Umbilical cord (tissue), 1 donor: ENCODE measurements at regions not wholly inside any gene's neighbourhood (a gene's known extent, or its start where the extent isn't known, plus 50 kb on each side); places are given as distances from the start of the nearest gene placed in this dataset.
"Not testable (repeated sequence)": the region's sequence is repeated elsewhere in the genome, so short reads cannot be mapped to it uniquely, and the experiment has no call there.

ENCODE experiments used
- DNase-seq: peaks from one replicate; pipeline ENCODE4 v3.0.0-alpha.2; 2015; ENCODE audit warnings: low spot score

DNA sequence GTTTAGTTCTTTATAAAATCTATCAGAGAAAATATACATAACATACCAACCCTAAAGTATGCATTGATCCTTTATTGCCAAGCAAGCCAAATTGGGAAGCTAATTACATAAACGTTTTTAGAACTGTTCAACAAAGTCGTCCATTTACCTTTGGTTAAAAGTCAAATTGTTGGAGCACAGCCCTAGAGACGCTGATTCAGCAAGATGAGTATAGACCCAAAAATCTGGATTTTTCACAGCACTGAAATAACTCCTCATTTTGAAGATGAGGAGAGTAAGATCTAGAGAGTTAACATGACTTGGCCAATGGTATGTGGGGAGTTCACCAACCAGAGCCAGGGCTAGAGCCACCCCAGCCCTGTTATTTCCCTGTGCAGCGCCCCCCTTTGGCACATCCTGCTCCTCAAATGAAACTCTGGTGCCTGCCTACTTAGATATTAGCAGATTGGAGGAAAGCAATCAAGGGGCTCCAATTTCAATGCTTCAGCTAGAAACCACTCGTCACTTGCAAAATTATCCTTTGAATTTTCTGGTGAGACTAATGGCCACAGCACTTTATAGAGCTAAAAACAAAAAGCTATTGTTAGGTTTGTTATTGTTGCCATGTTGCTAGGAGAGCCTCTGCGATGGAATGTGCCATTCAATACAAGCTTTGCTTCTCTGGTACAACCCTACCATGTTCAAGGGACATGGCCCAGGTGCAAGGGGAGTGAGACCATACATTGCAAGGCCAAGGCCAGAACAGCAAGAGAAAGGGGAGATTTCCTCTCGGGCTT is 132.6 kb upstream of the ZEB1 start:
- DNase-seq = no peak

DNA sequence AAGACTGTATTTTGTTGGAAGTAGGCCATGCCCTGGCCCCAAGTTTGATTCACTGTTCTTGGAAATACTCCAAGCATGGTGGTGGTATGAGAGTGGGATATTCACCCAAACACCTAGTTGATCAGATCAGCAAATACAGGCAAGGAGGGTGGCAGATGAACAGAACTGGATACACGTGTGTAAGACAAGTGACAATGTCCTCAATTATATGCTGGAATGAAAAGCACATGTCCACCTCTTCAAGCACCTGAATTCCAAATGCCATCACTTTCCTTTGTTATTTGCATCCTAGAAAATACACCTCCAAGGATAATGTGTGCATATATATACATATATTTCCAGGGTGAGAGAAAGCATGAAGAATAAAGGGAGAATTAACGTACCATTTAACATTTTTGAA is 131.8 kb upstream of the ZEB1 start:
- DNase-seq = no peak

DNA sequence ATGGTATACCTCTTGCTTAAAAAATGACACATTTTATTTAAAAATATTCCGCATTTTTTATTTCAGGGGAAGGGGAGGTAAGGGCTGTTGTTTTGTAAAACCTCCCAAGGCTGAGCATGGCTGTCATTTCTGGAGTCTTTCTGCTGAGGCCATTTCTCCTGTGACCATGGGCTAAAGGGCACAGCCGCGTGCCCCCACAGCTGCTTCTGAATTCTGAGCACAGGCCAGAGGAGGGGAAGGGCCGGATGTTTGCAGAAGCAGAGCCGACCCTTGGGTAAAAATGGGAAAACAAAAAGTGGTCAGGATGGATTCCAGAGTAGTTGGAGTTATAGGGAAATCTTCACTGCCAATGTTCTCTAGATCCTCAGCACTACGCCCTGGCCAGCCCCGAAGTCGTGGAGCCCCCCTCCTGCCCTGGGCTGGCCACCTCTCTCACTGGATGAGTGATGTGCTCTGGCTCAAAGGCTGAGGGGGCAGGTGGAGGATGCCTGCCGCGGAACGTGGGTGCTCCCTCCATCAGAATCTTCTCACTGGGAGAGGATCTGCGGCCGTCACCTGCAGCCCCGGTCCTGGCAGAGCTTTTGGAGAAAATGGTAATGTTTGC is 131.3 kb upstream of the ZEB1 start:
- no peak for DNase-seq

DNA sequence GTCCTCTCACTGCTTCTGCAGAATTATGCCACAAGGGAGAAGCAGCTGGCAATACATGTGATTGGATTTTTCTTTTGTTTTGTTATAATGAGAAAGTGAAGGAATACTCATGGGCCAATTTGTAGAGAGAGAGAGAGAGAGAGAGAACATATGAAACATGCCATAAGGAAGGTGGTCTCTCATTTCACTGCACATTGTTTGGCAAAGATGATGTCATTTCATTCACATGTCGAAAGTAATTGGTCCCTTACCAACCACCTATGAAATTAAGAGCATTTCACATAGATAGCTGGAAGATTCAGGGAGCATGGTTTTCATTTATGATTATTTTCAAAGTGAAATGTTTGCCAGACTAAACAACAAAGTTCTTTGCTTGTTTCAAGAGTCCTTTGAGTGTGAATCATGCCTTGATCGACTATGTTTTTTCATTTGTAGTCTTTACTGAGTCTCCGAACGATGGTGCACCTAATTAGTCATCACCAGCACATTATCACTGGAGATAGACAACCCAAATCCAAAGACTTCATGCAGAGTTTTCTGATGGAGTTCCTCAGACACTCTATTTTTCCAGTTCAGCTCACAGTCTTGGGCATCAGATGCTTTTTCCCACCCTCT is 130.1 kb upstream of the ZEB1 start:
- DNase-seq = no peak

DNA sequence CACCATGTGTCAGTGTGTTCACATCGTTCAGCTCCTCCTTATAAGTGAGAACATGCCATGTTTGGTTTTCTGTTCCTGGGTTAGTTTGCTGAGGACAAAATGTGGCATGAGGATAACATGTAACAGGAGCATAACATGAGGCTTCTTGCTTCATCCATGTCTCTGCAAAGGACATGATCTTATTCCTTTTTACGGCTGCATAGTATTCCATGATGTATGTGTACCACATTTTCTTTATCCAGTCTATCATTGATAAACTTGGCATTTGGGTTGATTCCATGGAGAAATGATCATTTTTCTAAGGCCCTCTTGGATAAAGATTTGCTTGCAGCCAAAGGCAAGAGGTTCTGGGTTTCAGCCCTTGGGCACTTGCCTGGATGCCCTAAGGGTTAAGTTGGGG is 128.5 kb upstream of the ZEB1 start:
- no peak for DNase-seq

DNA sequence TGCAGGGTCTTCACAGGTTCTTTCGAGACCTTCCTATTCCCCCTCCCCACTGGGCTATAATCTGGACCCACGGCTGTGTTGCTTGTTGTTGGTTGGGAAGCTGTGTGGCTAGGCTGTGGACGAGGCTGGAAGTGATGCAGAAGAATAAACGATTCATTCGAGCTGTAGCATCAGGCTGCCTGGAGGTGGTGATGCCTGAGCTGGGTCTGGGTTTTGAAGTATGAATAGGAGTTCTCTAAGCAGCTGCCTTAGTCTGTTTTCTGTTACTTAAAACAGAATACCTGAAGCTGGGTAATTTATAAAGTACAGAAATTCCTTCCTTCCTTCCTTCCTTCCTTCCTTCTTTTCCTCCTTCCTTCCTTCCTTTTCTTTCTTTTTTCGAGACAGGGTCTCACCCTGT is 126.5 kb upstream of the ZEB1 start:
- no peak for DNase-seq

DNA sequence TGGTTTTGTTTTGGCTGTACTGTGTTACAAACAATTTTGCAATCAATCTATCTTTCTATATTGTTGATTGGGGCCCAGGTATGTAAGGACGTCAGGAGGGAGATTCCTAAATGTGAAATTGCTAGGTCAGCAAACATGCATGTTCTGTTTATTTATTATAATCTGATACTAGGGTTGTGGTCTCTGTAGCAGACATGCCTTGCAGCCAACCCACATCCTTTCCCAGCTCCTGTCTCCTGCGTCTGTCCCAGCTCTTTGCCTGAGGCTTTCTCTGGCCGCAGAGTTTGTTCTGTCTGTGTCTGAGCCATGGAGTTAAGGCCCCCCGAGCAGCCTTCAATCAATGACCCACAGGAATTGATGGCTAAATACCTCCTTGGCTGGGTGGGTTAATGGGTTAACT is 124.0 kb upstream of the ZEB1 start:
- DNase-seq = no peak

DNA sequence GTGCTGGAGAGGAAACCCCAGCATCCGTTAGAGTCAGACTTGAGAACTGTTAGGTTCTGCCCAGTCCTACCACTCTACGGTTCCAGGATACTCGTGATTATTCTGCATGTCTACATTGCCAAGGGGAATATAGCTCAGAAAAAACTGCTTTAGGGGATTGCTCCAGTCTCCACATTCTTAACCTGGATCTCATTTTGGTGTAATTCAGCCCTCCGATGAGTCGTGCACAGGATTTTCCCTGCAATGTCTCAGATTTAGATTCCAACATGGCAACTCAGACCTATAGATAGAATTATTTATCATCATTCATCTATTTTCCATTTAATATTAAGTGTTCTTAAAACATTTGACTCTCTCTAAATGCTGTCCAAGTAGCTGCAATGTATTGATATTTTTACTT is 121.1 kb upstream of the ZEB1 start:
- DNase-seq = no peak

DNA sequence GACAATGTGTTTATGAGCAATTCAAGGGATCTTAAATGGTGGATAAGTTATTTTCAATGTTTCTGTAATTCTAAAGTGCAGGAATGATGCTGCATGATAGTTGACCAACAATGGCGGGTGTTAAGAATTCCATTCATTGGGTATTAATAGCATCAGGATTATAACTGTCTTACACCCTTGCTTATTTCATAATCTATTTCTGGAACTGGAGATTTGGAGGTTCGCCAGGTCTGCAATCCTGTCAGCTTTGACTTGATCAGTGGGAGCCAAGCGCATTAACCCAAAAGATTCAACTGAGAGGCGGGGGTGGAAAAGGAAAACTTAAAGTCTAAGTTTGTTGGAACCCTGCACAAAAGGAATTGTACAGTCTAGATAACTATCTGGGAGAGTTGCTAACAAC is 114.9 kb upstream of the ZEB1 start:
- peak; percentile 13 for DNase-seq

DNA sequence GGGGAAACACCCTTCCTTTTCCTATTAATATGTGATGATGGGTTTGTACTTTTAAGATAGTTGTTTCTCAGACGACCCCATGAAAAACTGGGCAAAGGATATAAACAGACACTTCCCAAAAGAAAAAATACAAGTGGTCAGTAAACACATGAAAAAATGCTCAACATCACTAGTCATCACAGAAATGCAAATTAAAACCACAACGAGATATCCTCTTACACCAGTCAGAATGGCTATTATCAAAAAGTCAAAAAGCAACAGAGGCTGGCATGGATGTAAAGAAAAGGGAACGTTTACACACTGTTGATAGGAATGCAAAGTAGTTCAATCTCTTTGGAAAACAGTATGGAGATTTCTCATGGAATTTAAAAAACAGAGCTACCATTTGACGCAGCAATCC is 111.4 kb upstream of the ZEB1 start:
- DNase-seq = no peak

DNA sequence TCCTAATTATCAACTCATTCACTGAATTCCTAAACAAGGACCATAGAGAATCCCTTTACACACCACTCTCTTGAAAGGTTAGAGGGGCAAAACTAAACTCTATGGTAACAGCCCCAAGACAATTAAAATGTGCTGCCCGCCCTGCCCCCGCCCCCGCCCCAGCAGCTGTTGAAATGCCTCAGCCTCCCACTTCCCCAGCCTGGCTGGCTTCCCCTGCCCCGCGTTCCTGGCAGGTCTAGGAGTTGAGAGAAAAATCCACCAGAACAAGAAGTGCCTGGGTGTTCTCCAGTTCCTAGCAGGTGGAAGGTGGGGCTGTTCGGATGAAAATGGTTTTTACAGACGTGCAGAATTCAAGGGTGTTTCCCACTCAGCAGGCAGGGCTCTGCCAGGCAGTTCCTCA is 109.5 kb upstream of the ZEB1 start:
- DNase-seq = no peak

DNA sequence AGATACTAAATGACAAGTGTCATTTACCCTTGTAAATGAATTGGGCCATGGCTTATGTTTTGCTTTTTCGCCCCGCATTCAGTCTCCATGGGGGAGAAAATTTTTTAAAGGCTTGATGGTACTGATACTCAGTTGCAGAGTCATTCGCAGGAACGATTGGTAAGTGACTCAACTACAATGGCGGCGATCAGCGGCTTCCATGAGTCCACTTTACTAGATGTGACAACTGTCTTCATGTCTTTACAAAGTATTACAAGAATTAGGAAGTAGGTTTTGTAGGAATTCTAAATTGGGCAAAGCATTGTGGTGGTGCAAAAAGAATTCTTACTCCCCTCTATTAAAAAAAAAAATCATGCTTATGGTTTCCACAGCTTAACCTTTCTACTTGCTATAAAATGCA is 108.8 kb upstream of the ZEB1 start:
- no peak for DNase-seq

DNA sequence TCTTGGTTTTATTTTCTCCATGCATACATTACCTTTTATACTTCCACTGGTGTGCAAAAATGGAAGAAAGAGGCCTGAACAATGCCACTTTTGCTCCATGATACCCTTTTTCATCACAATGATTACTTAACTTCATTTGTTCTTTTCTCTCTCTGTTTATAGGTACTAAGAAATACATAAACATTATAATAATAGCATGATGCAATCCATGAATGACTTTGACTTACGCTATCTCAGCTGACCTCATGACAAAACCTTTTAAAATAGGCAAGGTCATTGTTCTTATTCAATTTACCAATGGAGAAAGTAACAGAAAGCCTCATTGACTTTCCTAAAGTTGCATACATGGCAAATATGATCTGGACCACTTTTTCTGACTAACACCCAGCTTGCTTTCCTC is 105.1 kb upstream of the ZEB1 start:
- DNase-seq = no peak

DNA sequence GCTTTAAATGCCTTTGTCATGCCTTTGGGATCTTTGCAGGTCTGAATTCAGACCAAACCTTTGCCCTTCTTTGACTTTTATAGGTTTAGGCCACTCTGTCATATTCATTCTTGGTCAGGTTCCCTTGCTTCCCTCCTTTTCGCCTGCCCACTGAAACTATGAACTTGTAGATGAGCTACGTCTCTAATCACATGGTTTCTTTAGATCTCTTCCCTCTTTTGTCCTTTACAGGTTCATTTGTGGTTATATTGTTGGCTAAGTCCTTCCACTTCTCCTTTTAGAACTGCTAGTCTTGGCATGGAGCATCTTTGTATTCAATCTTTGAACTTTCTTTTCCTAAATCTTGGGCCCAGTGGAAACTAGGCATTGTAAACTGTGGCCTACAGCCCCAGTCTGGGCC is 104.0 kb upstream of the ZEB1 start:
- DNase-seq = peak; percentile 20

DNA sequence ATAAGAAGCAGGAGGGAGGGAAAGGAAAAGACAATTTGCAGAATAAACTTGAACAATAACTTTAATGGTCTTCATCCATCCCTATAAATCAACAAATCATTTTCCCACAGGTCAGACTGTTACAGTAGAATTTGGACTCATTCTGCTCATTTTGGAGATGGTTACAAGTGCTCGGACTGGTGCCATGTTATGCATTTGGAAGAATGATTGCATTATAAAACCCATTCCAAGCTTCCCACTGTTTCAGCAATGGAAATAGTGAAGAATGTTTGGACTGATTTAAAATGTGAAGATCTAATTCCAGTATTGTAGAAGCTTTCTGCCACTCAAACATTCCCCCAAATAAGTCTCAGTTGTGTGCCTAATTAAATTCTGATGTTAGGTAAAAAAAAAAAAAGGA is 99.7 kb upstream of the ZEB1 start:
- no peak for DNase-seq

DNA sequence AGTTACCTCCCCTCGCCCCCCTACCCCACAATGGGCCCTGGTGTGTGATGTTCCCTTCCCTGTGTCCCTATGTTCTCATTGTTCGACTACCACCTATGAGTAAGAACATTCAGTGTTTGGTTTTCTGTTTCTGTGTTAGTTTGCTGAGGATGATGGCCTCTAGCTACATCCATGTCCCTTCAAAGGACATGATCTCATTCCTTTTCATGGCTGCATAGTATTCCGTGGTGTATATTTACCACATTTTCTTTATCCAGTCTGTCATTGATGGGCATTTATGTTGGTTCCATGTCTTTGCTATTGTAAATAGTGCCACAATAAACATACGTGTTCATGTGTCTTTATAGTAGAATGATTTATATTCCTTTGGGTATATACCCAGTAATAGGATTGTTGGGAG is 90.2 kb upstream of the ZEB1 start:
- not testable (repeated sequence) for DNase-seq

DNA sequence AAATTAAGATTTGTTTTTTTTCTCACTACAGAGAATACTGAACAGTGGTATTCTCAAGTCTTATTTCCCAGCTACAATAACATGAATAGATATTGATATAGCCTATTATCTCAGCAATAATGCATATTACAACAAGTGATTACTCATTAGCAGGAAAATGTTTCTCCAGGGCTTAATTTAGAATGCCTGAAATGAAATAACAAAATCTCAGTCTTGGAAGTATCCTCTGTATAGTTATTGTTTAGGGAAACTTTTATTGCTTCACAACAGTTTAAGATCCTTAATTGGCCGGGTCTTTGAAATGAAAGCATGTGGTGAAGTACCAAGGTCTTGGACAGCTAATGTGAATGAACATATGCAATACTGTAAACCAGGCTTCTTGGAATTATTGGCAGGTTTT is 79.1 kb upstream of the ZEB1 start:
- DNase-seq = no peak

DNA sequence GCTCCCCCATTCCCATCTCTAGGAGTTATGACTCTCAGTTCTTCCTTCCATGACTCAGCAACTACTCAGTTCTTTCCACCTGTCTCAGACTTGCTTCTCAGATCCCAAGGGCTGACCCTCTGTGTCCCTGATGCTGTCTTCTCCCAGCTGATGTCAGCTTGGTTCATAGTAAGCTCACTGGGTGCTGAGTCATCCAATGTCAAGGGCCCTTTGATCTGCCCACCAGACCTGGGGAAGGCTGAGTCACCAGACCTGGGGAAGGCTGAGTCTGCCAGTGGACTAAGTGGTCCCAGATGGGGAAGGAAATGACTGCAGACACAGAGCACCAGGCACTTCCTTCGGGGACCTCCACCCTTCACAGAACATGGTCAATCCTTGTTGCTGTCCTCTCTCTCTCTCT is 76.1 kb upstream of the ZEB1 start:
- DNase-seq = peak; percentile 18

DNA sequence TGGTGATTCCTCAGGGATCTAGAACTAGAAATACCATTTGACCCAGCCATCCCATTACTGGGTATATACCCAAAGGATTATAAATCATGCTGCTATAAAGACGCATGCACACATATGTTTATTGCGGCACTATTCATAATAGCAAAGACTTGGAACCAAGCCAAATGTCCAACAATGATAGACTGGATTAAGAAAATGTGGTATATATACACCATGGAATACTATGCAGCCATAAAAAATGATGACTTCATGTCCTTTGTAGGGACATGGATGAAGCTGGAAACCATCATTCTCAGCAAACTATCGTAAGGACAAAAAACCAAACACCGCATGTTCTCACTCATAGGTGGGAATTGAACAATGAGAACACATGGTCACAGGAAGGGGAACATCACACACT is 67.9 kb upstream of the ZEB1 start:
- not testable (repeated sequence) for DNase-seq

DNA sequence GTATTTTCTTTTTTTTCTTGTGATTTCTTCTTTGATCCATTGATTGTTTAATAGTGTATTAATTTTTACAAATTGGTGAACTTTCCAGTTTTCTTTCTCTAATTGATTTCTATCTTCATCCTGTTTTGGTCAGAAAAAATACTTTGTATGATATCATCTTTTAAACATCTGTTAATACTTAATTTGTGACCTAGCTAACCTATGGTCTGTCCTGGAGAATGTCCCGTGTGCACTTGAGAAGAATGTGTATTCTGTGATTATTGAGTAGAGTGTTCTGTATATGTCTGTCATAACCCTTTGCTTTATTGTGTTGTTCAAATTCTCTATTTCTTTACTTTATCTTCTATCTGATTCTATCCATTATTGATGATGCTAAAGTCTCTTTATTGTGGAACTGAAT is 65.8 kb upstream of the ZEB1 start:
- DNase-seq = no peak

DNA sequence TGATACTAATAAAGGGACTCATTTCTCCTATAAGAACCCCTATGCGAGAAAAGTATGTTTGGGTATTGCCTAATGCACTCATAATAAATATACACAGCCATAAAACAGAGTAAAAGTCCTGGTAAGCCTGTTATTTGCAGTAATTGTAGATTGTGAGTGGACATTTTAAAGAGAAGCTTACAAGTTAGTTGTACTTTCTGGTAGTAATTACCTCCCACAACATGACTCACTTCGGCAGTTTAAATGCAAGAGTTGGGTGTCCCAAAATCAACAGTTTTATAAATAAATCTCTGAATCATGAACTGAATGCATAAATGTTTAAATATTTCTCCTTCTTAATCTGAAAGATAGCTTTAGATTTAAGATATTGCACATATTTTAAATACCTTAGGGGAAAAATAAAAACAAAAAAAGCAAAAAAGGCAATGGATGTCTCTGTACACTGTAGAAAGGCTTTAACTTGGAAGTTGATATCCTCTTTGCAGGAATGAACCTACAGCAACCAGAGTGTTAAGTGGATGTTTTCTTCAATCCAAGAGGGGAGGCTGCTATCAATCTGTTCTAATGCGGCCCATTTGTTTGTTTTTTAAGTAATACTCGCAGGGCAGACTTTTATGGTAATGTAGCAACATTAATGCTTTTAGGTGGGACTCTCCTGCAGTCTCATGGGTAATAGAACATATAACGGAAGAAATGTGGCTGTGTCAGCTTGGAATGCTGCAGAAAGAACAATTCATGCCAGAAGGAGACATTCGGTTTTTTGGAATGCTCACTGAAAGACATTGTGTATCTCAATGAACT is 57.3 kb upstream of the ZEB1 start:
- DNase-seq = peak; percentile 69

DNA sequence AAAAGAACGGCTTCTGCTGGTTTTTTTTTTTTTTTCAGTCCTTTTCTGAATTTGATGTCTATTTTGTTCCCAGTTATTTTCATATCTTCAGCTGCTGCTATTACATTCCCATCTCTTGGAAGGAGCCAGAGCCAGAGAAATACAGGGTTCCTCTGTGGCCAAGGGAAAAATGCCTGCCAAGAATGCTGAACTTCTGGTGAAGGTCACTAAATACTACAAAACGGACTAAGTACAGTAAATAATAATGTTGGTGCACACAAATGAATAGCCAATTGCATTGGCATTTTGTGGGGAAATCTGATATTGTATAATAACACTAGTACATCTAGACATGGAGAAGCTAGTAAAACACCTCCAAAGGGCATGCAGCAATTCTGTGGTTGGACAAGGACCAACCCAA is 56.3 kb upstream of the ZEB1 start:
- peak; percentile 76 for DNase-seq

DNA sequence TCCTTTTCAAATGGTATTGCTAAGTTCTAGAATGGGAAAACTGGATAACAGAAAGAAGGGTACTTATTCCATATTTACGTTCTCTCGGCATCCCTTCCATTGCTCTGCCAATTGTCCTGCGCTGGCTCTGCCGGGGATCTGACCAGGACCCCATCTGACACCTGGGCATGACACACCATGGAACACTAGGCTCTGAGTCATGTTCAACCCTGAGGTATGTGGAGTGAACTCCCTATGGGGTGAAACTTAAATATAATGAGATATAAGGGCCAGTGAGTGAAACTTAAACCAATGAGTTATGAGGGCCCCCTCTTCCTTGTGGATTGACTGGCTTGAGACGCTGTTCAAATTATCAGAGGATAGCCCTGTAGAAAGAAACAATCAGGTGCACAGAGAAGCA is 55.1 kb upstream of the ZEB1 start:
- DNase-seq = no peak
